OCI-LY3 (cell line): ENCODE measurements at regions not wholly inside any gene's neighbourhood (a gene's known extent, or its start where the extent isn't known, plus 50 kb on each side); places are given as distances from the start of the nearest gene placed in this dataset.

Experiments
- H2AFZ ChIP-seq: fragments of 200-600, 300-600 bp; shearing (Covaris generic); 2 replicates; pipeline ENCODE4 v1.6.0; 2014; ENCODE audit warnings: antibody characterized with exemption, low read depth, low read length
- H3K27ac ChIP-seq: fragments of 200-600, 300-600 bp; sonication (generic); 2 replicates; pipeline ENCODE4 v1.5.1; 2014; ENCODE audit warnings: mild to moderate bottlenecking, low read length, moderate library complexity, mixed read lengths
- H3K27me3 ChIP-seq: fragments of 200-600, 300-600 bp; sonication (generic); 2 replicates; pipeline ENCODE4 v1.6.1; 2014; ENCODE audit warnings: low read depth, low read length, mixed read lengths
- H3K36me3 ChIP-seq: fragments of 200-600, 300-600 bp; sonication (generic); replicated peaks from 2 replicates; pipeline ENCODE3; 2014; ENCODE audit warnings: low read depth, low read length, mixed read lengths
- H3K4me1 ChIP-seq: fragments of 300-600, 200-600 bp; sonication (generic); 2 replicates; pipeline ENCODE4 v1.6.1; 2014; ENCODE audit warnings: low read length, mixed read lengths
- H3K4me2 ChIP-seq: fragments of 200-600, 300-600 bp; sonication (generic); 2 replicates; pipeline ENCODE4 v1.6.1; 2014; ENCODE audit warnings: low read length, mixed read lengths
- H3K4me3 ChIP-seq: fragments of 300-600, 200-600 bp; sonication (generic); 2 replicates; pipeline ENCODE4 v1.5.1; 2014; ENCODE audit warnings: antibody characterized with exemption, mild to moderate bottlenecking, low read length, moderate library complexity
- H3K79me2 ChIP-seq: fragments of 300-600, 200-600 bp; shearing (Covaris generic); 2 replicates; pipeline ENCODE4 v1.6.1; 2014; ENCODE audit warnings: mild to moderate bottlenecking, low read length, mixed read lengths
- H3K9ac ChIP-seq: fragments of 300-600, 200-600 bp; shearing (Covaris generic); 2 replicates; pipeline ENCODE4 v1.6.0; 2014; ENCODE audit warnings: mild to moderate bottlenecking, low read length, moderate library complexity
- H3K9me3 ChIP-seq: fragments of 200-600, 300-600 bp; shearing (Covaris generic); 2 replicates; pipeline ENCODE4 v1.6.1; 2014; ENCODE audit warnings: low read length, mixed read lengths; ENCODE audit not compliant: insufficient read depth
- H4K20me1 ChIP-seq: fragments of 200-600, 300-600 bp; sonication (generic); 2 replicates; pipeline ENCODE4 v1.6.1; 2016; ENCODE audit warnings: low read length, mixed read lengths; ENCODE audit not compliant: insufficient read depth
- CTCF ChIP-seq: fragments of 200-600, 300-600 bp; sonication (generic); IDR thresholded peaks from 2 replicates; pipeline ENCODE4 v1.5.1; 2014; ENCODE audit warnings: antibody characterized with exemption, low read length, low read depth
- EZH2phosphoT487 ChIP-seq: fragments of 200-600 bp; shearing (Covaris generic); IDR thresholded peaks from 2 replicates; pipeline ENCODE4 v1.6.1; 2018; ENCODE audit warnings: antibody characterized with exemption, mixed run types, low read depth

GRCh38 chr3:187590861-187591576, 79.2 kb downstream of the SST start:
- Histone ChIP-seq H2AFZ (no peak overlapping the region), H3K27me3 (0 out of 2 replicates have a peak, but pooled peaks cover 14% of the 10 kb centered on the region), H3K9ac (no peak overlapping the region), H3K36me3 (no peaks in the 10 kb centered on the region), H3K9me3 (no peaks in the 10 kb centered on the region), H3K4me2 (no peak overlapping the region), H3K4me3 (no peak overlapping the region), H4K20me1 (no peaks in the 10 kb centered on the region), H3K79me2 (no peaks in the 10 kb centered on the region), H3K4me1 (peaks cover 18% of the 10 kb centered on the region), H3K27ac (no peak overlapping the region)
- TF ChIP-seq EZH2phosphoT487 (no peak), CTCF (no peak)

DNA sequence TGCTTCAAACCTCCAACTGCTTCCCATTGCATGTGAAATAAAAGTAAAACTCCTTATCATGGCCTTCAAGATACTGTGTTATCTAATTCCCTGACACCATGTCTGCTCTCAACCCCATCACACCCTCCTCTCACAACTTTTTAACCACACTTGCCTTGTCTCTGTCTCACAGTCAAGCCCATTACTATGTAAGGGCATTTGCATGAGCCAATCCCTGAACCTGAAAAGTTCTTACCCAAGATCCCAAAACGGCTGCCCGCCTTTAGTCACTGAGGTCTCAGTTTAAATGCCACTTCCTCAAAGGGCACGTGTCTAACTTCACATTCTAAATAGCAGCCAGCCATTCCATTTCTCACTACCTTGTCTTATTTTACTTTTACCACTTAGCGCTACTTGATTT, 83.1 kb downstream of the SST start:
- no peaks in the 10 kb centered on the region for H4K20me1 ChIP-seq
- no peak overlapping the region for H3K9ac ChIP-seq
- H3K79me2 ChIP-seq = no peaks in the 10 kb centered on the region
- no peak overlapping the region for H2AFZ ChIP-seq
- 0 out of 2 replicates have a peak overlapping the region, but pooled peaks have one; percentile 4 for H3K4me2 ChIP-seq
- no peak overlapping the region for H3K4me3 ChIP-seq
- no peak for TF ChIP-seq EZH2phosphoT487
- no peak for TF ChIP-seq CTCF
- H3K4me1 ChIP-seq = peaks cover 25% of the 10 kb centered on the region
- H3K9me3 ChIP-seq = no peaks in the 10 kb centered on the region
- H3K27me3 ChIP-seq = 0 out of 2 replicates have a peak, but pooled peaks cover 3% of the 10 kb centered on the region
- H3K36me3 ChIP-seq = no peaks in the 10 kb centered on the region
- H3K27ac ChIP-seq = no peak overlapping the region

DNA sequence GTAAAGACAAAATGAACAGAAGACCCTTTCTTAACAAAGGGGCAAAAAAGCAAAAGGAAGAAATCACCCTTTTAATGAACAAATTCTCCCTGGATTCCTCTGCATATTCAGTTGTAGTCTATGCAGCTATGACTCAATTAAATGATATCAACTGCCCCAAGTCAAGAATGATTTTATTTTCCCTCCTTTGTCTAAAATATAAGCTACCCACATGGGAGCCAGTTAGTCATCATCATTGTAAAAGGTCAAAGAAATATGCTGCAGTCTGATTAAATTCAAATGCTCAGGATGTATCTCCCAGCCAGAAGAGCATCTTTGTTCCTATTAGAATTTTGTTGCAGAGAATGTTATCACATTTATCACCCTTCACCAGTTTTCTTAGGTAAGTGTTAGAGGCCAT, 84.0 kb downstream of the SST start:
- no peak for TF ChIP-seq EZH2phosphoT487
- no peak for TF ChIP-seq CTCF
- Histone ChIP-seq H3K4me1 (peaks cover 25% of the 10 kb centered on the region), H3K27ac (no peak overlapping the region), H3K9ac (no peak overlapping the region), H3K79me2 (no peaks in the 10 kb centered on the region), H3K27me3 (peaks cover 5% of the 10 kb centered on the region; the same call in 1 of the 2 replicates), H3K36me3 (no peaks in the 10 kb centered on the region), H2AFZ (no peak overlapping the region), H3K9me3 (no peaks in the 10 kb centered on the region), H4K20me1 (no peaks in the 10 kb centered on the region), H3K4me2 (no peak overlapping the region), H3K4me3 (no peak overlapping the region)

DNA sequence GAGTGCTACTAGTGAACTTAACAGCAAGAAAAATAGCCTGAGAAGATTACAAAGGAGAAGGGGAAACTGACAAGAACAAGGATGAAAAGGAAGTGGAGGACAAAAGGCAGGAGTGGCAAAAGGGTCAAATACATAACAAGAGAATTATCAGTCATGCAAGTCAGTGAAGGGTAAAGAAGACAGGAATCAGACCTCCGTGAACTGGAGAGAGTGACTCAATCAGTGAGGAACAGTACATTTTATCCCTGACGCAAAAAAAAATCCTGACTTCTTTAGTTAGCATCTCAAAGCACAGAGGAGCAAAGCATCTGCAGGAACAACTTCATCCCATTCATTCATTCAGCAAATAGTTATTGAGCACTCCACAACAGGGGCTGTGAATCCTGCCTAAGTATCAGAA, 97.8 kb downstream of the SST start:
- H2AFZ ChIP-seq = no peak overlapping the region
- H3K4me3 ChIP-seq = peak overlapping the region; percentile 6; the same call in 1 of the 2 replicates
- H3K27me3 ChIP-seq = 0 out of 2 replicates have a peak, but pooled peaks cover 3% of the 10 kb centered on the region
- peaks cover 62% of the 10 kb centered on the region for H3K4me1 ChIP-seq
- H3K9me3 ChIP-seq = no peaks in the 10 kb centered on the region
- no peaks in the 10 kb centered on the region for H4K20me1 ChIP-seq
- peak overlapping the region; percentile 32 for H3K27ac ChIP-seq
- peak overlapping the region; percentile 61 for H3K4me2 ChIP-seq
- TF ChIP-seq EZH2phosphoT487 = no peak
- no peak for TF ChIP-seq CTCF
- H3K36me3 ChIP-seq = no peaks in the 10 kb centered on the region
- H3K79me2 ChIP-seq = no peaks in the 10 kb centered on the region
- H3K9ac ChIP-seq = no peak overlapping the region; the same call in 1 of the 2 replicates
